ENCODE measurements at regions not wholly inside any gene's neighbourhood (a gene's known extent, or its start where the extent isn't known, plus 50 kb on each side); places are given as distances from the start of the nearest gene placed in this dataset.

GRCh38 chr11:10969387-10969786 lies 111.5 kb upstream of the ZBED5 start:
- TF ChIP-seq CTCF (IDR thresholded peaks at IDR 0.05): no peak
- TF ChIP-seq EZH2 (IDR thresholded peaks at IDR 0.05): no peak
